ENCODE measurements at regions not wholly inside any gene's neighbourhood (a gene's known extent, or its start where the extent isn't known, plus 50 kb on each side); places are given as distances from the start of the nearest gene placed in this dataset.

DNA sequence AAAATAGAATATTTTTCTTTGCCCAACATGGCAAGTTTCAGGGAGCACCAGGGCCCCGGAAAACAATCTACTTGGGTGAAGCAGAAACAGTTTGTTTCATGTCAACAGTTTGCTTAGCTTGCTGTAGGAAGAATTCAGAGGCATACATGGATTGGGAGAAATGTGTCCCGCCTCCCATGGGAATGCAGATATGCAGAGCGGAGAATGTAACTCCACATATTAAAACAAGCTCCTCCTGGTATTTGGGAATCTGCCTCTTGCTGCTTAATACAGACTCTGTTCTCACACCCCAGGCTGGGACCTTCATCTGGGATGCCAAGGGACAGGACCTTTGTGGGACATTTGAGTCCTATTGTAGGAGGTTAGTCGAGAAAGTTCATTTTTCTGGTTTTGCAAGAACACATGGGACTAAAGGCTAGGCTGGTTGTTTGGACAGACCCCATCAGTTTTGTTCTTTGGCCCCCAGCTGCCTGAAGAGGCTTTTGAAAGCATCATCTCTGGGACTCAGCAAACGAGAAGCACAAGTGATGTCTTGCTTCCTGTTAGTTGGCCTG lies 220.5 kb upstream of the ADRA1B start:
- TF ChIP-seq, protein P1, sequence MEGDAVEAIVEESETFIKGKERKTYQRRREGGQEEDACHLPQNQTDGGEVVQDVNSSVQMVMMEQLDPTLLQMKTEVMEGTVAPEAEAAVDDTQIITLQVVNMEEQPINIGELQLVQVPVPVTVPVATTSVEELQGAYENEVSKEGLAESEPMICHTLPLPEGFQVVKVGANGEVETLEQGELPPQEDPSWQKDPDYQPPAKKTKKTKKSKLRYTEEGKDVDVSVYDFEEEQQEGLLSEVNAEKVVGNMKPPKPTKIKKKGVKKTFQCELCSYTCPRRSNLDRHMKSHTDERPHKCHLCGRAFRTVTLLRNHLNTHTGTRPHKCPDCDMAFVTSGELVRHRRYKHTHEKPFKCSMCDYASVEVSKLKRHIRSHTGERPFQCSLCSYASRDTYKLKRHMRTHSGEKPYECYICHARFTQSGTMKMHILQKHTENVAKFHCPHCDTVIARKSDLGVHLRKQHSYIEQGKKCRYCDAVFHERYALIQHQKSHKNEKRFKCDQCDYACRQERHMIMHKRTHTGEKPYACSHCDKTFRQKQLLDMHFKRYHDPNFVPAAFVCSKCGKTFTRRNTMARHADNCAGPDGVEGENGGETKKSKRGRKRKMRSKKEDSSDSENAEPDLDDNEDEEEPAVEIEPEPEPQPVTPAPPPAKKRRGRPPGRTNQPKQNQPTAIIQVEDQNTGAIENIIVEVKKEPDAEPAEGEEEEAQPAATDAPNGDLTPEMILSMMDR (IDR thresholded peaks at IDR 0.05) = no peak
- TF ChIP-seq ZFX (IDR thresholded peaks at IDR 0.05; ENCODE audit: borderline replicate concordance) = no peak
